K562 (cell line): ENCODE measurements at regions not wholly inside any gene's neighbourhood (a gene's known extent, or its start where the extent isn't known, plus 50 kb on each side); places are given as distances from the start of the nearest gene placed in this dataset.

Experiments used
- ATAC-seq: fragments of 200-7000 bp; cut with Tn5 transposase; 3 replicates; pipeline ENCODE4 v1.9.1; 2020; ENCODE audit warnings: moderate library complexity
- BruUV-seq: library from RNA; stranded (reverse); fragments of 400-500 nt; replicated peaks from 2 replicates; lab custom pipeline; 2021; lab: Mats Ljungman, UMichigan
- CTCF ChIA-PET: fragments of 300-600 bp; formaldehyde crosslinking; extraction: SDS; loops from one replicate; lab custom pipeline; 2021; ENCODE audit warnings: low intra/inter-chr PET ratio; lab: Yijun Ruan, JAX
- POLR2A ChIA-PET: fragments of 300-600, 350-650 bp; sonication (Branson Sonifier 250); formaldehyde crosslinking; extraction: SDS; loops from one replicate; lab custom pipeline; 2021; ENCODE audit warnings: antibody characterized with exemption, inconsistent platforms; lab: Yijun Ruan, JAX
- DNase-seq, 4 experiments: peaks; one replicate each; pipeline versions ENCODE4 v3.0.0 to v3.0.0-alpha.2; 2011 to 2018; ENCODE audit warnings: low spot score in 3 of 4, mixed read lengths in 3 of 4; ENCODE audit errors: extremely low read depth in 1 of 4
- FAIRE-seq: peaks from 2 replicates; lab custom pipeline; 2011; peaks lifted over from hg19 to GRCh38; lab: Jason Lieb, UNC
- H2AFZ ChIP-seq: 2 replicates; pipeline ENCODE4 v1.6.0; 2011; ENCODE audit warnings: low read depth, low read length, control low read depth, inconsistent platforms
- H3K27ac ChIP-seq: fragments of 200-600 bp; 3 replicates; pipeline ENCODE4 v1.8.0; 2011; ENCODE audit warnings: low read depth, mild to moderate bottlenecking, control low read depth, inconsistent platforms, low read length, moderate library complexity, mixed read lengths; ENCODE audit errors: extremely low read depth
- H3K27me3 ChIP-seq, 2 experiments: fragments of 300-600 bp in 1 of 2; 2 replicates in 1 of 2; 3 replicates in 1 of 2; pipeline versions ENCODE4 v1.6.0 to v1.8.0; 2011; ENCODE audit warnings: inconsistent platforms in 2 of 2, low read length in 2 of 2, mild to moderate bottlenecking in 1 of 2, mixed read lengths in 1 of 2, moderate library complexity in 1 of 2; ENCODE audit not compliant: control insufficient read depth in 2 of 2, insufficient read depth in 2 of 2
- H3K36me3 ChIP-seq: fragments of 300-600 bp; 3 replicates; pipeline ENCODE4 v1.8.0; 2011; ENCODE audit warnings: mild to moderate bottlenecking, low read length, inconsistent platforms; ENCODE audit not compliant: control insufficient read depth, insufficient read depth
- H3K4me1 ChIP-seq, 2 experiments: fragments of 200-600 bp in 1 of 2; replicated peaks in 1 of 2; 2 replicates in 1 of 2; 3 replicates in 1 of 2; pipeline versions ENCODE4 v1.5.1 to v1.8.0; 2011; ENCODE audit warnings: inconsistent platforms in 2 of 2, low read length in 2 of 2, mild to moderate bottlenecking in 1 of 2, mixed read lengths in 1 of 2, moderate library complexity in 1 of 2; ENCODE audit not compliant: control insufficient read depth in 2 of 2, insufficient read depth in 2 of 2
- H3K4me2 ChIP-seq: 2 replicates; pipeline ENCODE4 v1.6.1; 2011; ENCODE audit warnings: low read length, control low read depth, inconsistent platforms, mixed read lengths; ENCODE audit not compliant: insufficient read depth
- H3K4me3 ChIP-seq: fragments of 200-600 bp; sonication (generic), shearing (Covaris generic); 2 replicates; pipeline ENCODE4 v1.5.1; 2016; ENCODE audit warnings: control low read depth, inconsistent platforms
- H3K79me2 ChIP-seq: fragments of 200-600 bp; 3 replicates; pipeline ENCODE4 v1.8.0; 2011; ENCODE audit warnings: low read length, inconsistent platforms; ENCODE audit not compliant: control insufficient read depth, insufficient read depth
- H3K9ac ChIP-seq, 2 experiments: 2 replicates each; pipeline versions ENCODE4 v1.6.0 to v1.6.1; 2011; ENCODE audit warnings: low read depth in 2 of 2, low read length in 2 of 2, control low read depth in 1 of 2, inconsistent platforms in 1 of 2, mild to moderate bottlenecking in 1 of 2, mixed read lengths in 1 of 2; ENCODE audit not compliant: insufficient read depth in 1 of 2
- H3K9me1 ChIP-seq: one replicate; pipeline ENCODE4 v1.6.0; 2011; ENCODE audit warnings: inconsistent platforms, mild to moderate bottlenecking, low read length, moderate library complexity; ENCODE audit not compliant: control insufficient read depth, insufficient read depth
- H3K9me3 ChIP-seq: replicated peaks from 2 replicates; pipeline ENCODE4 v1.5.1; 2011; ENCODE audit warnings: low read depth, low read length, inconsistent platforms; ENCODE audit not compliant: control insufficient read depth, insufficient read depth
- H4K20me1 ChIP-seq: replicated peaks from 2 replicates; pipeline ENCODE4 v1.6.1; 2011; ENCODE audit warnings: low read length, inconsistent platforms, mixed read lengths; ENCODE audit not compliant: control insufficient read depth, insufficient read depth
- ARNT ChIP-seq, 2 experiments: fragments of 450-650 bp; IDR thresholded peaks; 2 replicates each; pipeline ENCODE4 v1.6.1; 2016; ENCODE audit warnings: mild to moderate bottlenecking in 1 of 2
- BACH1 ChIP-seq: fragments of 200-800 bp; sonication (Bioruptor generic); IDR thresholded peaks from 2 replicates; pipeline ENCODE4 v1.6.1; 2016; ENCODE audit warnings: missing genetic modification characterization, missing compliant biosample characterization
- HDAC3 ChIP-seq: fragments of 450-650 bp; IDR thresholded peaks from 2 replicates; pipeline ENCODE4 v1.6.1; 2018; ENCODE audit warnings: borderline replicate concordance, mild to moderate bottlenecking, moderate library complexity; ENCODE audit not compliant: partially characterized antibody
- MYNN ChIP-seq, 2 experiments: sonication (generic); formaldehyde crosslinking in 1 of 2; IDR thresholded peaks; 2 replicates each; pipeline versions ENCODE4 v1.5.0 to v1.6.1; 2016 to 2020; ENCODE audit warnings: antibody characterized with exemption in 1 of 2, missing genetic modification reagents in 1 of 2
- ZBTB1 ChIP-seq: sonication (generic); formaldehyde crosslinking; IDR thresholded peaks from 2 replicates; pipeline ENCODE4 v1.8.1; 2023; ENCODE audit warnings: missing genetic modification reagents, low read depth, mild to moderate bottlenecking, borderline replicate concordance
- ZBTB17 ChIP-seq: fragments of 450-650 bp; formaldehyde crosslinking; IDR thresholded peaks from 2 replicates; pipeline ENCODE4 v1.4.0; 2020; ENCODE audit warnings: mild to moderate bottlenecking
- ZNF274 ChIP-seq: IDR thresholded peaks from 2 replicates; pipeline ENCODE4 v1.6.1; 2011; ENCODE audit warnings: low read depth, mild to moderate bottlenecking, low read length, moderate library complexity, borderline replicate concordance
- ZNF436 ChIP-seq: fragments of 250-450, 450-650 bp; sonication (Bioruptor Pico); formaldehyde crosslinking; IDR thresholded peaks from 2 replicates; pipeline ENCODE4 v1.7.0; 2020; ENCODE audit warnings: mild to moderate bottlenecking
- ZNF695 ChIP-seq: fragments of 450-650 bp; formaldehyde crosslinking; IDR thresholded peaks from 2 replicates; pipeline ENCODE4 v1.4.0; 2020; ENCODE audit warnings: mild to moderate bottlenecking, moderate library complexity
- ZNF780A ChIP-seq: fragments of 250-450 bp; sonication (Bioruptor Pico); IDR thresholded peaks from 2 replicates; pipeline ENCODE4 v1.5.0; 2021; ENCODE audit warnings: mild to moderate bottlenecking
- ZNF79 ChIP-seq: fragments of 250-450 bp; sonication (Bioruptor Pico); IDR thresholded peaks from 2 replicates; pipeline ENCODE4 v1.4.0; 2020; ENCODE audit warnings: low read depth, mild to moderate bottlenecking, moderate library complexity
- WGBS: fragments of 100-300 bp; shearing (Covaris generic); methylation state at CpG from one replicate; pipeline ENCODE4 v1.1.6; 2016; ENCODE audit warnings: low coverage, mixed read lengths; ENCODE audit not compliant: insufficient coverage; ENCODE audit errors: missing lambda C conversion rate; 5-methylcytosine and 5-hydroxymethylcytosine counted together
- in situ Hi-C: fragments of 300-500 bp; cut with MboI; formaldehyde crosslinking; loops from 4 replicates; pipeline ENCODE4 v1.15.0; 2018; ENCODE audit warnings: inconsistent platforms, mixed read lengths
- intact Hi-C: fragments of 100-400 bp; cut with micrococcal nuclease; formaldehyde crosslinking; loops from 2 replicates; pipeline ENCODE4 v1.14.2; 2022
- TF ChIP-seq, protein P1 (sequence below): fragments of 450-650 bp; formaldehyde crosslinking; IDR thresholded peaks from 2 replicates; pipeline ENCODE4 v1.4.0; 2022; ENCODE audit warnings: missing genetic modification characterization
- TF ChIP-seq, protein P2 (sequence below): fragments of 450-650 bp; IDR thresholded peaks from 2 replicates; pipeline ENCODE4 v1.7.0; 2016; ENCODE audit warnings: borderline replicate concordance

DNA sequence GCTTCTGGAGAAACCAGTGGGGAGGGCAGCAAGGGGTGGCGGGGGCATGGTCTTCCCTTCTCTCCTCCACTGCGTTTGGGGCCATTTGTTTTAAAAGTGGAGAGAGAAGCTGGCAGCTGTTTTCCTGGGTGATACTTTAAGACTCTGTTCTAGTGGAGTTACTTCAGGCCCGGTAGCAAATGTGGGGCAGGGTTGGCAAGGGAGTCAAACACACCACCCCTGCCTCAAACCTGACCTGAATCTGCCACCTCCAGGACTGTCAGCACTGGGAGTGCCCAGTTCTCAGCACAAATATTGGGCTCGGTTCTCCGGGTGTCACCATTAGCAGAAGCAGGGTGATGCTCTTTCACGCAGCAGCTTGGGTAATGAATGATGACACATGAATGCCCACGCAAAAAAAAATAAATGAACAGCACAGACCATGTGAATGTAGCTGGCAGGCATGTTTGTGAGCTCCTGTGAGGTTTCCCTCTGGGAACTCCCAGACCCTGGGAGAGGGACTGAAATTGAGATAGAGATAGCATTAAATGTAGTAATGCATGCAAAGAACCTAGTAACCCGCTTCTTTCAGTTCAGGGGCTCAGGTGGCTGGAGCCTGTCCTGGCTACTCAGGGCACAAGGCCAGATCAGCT is 424.0 kb downstream of the MCTP2 start (continued):
- no peak for TF ChIP-seq ZNF79 (CRISPR knock-in tag)
- no peak for TF ChIP-seq MYNN (IDR thresholded peaks at IDR 0.05)
- TF ChIP-seq MYNN (CRISPR knock-in tag; IDR thresholded peaks at IDR 0.05), result no peak
- no peak for TF ChIP-seq ZBTB17 (CRISPR knock-in tag)
- TF ChIP-seq ZNF695 (CRISPR knock-in tag), result no peak
- TF ChIP-seq, all 486 proteins: peak for 0

DNA sequence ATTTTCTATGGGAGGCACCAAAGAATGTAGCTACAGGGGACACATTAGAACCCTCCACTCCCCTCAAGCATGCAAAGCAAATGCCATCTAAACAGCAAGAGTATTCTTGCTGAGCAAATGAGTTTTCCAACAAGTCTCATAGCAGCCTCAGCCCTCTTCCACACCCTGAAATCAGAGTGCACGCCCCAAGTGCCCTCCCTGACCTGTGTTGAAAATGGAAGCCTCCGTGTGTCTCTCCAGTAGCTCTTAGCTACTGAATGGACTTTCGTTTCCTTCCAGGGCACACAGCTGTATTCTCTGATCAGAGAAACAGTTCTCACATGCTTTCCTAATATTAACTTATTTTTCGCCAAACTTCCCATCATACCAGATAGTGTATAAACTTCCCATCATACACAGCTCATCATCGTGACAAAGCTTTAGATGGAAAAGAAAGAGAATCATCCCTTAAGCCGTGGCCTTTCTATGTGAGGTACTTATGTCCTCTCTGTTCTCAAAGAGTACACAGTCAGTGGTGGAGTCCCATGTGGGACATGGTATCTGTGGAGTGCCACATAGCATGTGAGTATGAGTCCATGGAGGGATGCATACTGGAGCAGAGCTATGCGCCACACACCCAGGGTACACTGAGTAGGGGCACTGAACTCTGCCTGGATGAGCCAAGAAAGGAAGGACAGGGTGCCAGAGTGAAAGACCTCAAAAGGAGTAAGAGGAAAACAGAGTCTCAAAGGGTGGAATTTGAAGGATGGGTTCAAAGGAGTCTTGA is 434.5 kb downstream of the MCTP2 start:
- H3K4me2 ChIP-seq, result no peak overlapping the region
- DNase-seq, result no peak
- H3K36me3 ChIP-seq, result no peaks in the 10 kb centered on the region
- no peak overlapping the region for H2AFZ ChIP-seq
- H3K27me3 ChIP-seq, result peaks cover 0 to 2% of the 10 kb centered on the region in 2 experiments; a peak in 1 of 5 replicates
- ChIA-PET CTCF (no interaction called here), POLR2A (interaction anchor here (0.6 kb wide), 1 partner anchor 811 kb away, joined by 3 read pairs; no protein-coding TSS in a partner anchor)
- FAIRE-seq, result no peak
- TF ChIP-seq ZNF436 (CRISPR knock-in tag) (no peak), HDAC3 (no peak), ZNF274 (no peak), ZBTB1 (CRISPR knock-in tag) (no peak), ARNT (IDR thresholded peaks at IDR 0.05) (no peak), BACH1 (tag) (no peak), ZNF780A (CRISPR knock-in tag) (no peak)
- TF ChIP-seq, protein P1, sequence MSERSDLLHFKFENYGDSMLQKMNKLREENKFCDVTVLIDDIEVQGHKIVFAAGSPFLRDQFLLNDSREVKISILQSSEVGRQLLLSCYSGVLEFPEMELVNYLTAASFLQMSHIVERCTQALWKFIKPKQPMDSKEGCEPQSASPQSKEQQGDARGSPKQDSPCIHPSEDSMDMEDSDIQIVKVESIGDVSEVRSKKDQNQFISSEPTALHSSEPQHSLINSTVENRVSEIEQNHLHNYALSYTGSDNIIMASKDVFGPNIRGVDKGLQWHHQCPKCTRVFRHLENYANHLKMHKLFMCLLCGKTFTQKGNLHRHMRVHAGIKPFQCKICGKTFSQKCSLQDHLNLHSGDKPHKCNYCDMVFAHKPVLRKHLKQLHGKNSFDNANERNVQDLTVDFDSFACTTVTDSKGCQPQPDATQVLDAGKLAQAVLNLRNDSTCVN (CRISPR knock-in tag), result no peak
- TF ChIP-seq, protein P2, sequence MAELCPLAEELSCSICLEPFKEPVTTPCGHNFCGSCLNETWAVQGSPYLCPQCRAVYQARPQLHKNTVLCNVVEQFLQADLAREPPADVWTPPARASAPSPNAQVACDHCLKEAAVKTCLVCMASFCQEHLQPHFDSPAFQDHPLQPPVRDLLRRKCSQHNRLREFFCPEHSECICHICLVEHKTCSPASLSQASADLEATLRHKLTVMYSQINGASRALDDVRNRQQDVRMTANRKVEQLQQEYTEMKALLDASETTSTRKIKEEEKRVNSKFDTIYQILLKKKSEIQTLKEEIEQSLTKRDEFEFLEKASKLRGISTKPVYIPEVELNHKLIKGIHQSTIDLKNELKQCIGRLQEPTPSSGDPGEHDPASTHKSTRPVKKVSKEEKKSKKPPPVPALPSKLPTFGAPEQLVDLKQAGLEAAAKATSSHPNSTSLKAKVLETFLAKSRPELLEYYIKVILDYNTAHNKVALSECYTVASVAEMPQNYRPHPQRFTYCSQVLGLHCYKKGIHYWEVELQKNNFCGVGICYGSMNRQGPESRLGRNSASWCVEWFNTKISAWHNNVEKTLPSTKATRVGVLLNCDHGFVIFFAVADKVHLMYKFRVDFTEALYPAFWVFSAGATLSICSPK, result no peak
- BruUV-seq, result no TSS peak
- H3K9ac ChIP-seq, result no peak overlapping the region
- intact Hi-C loops, result no loop called here
- no peaks in the 10 kb centered on the region for H3K9me3 ChIP-seq
- H3K4me3 ChIP-seq, result no peak overlapping the region
- in situ Hi-C loops, result no loop called here
- H3K4me1 ChIP-seq, result no peaks in the 10 kb centered on the region
- no peaks in the 10 kb centered on the region for H3K79me2 ChIP-seq
- H4K20me1 ChIP-seq, result no peaks in the 10 kb centered on the region
- 1% methylated on average over 7 of the region's 7 CpGs for WGBS
- H3K9me1 ChIP-seq, result no peaks in the 10 kb centered on the region
- ATAC-seq, result no peak
- H3K27ac ChIP-seq, result no peak overlapping the region
